OCI-LY1 (cell line): ENCODE measurements at regions not wholly inside any gene's neighbourhood (a gene's known extent, or its start where the extent isn't known, plus 50 kb on each side); places are given as distances from the start of the nearest gene placed in this dataset.

Source experiments
- CTCF ChIP-seq: fragments of 200-600 bp; sonication (generic), shearing (Covaris generic); IDR thresholded peaks from 2 replicates; pipeline ENCODE4 v1.5.1; 2017; ENCODE audit warnings: mild to moderate bottlenecking, antibody characterized with exemption, low read length, moderate library complexity, mixed read lengths
- EZH2 ChIP-seq: fragments of 200-600 bp; sonication (generic), shearing (Covaris generic); IDR thresholded peaks from 2 replicates; pipeline ENCODE4 v1.8.0; 2017; ENCODE audit warnings: borderline replicate concordance, mixed run types, mild to moderate bottlenecking, antibody characterized with exemption, low read length, moderate library complexity, mixed read lengths

GRCh38 chr11:11046781-11047180 is 188.9 kb upstream of the ZBED5 start:
- TF ChIP-seq CTCF = no peak
- no peak for TF ChIP-seq EZH2
